Peyer's patch (tissue), 4 donors: ENCODE measurements at regions not wholly inside any gene's neighbourhood (a gene's known extent, or its start where the extent isn't known, plus 50 kb on each side); places are given as distances from the start of the nearest gene placed in this dataset.

ENCODE experiments used
- DNase-seq, 3 donors: peaks; one replicate each; pipeline ENCODE4 v3.0.0-alpha.2; 2017 to 2019
- H3K27ac ChIP-seq, 4 donors: fragments of 200-600 bp; sonication (generic); one replicate each; pipeline ENCODE4 v1.5.1; 2016 to 2019
- H3K27me3 ChIP-seq, 2 donors: fragments of 200-600 bp; sonication (generic); one replicate each; pipeline ENCODE4 v1.5.1; 2019
- H3K36me3 ChIP-seq, 3 donors: fragments of 200-600 bp; sonication (generic); one replicate each; pipeline ENCODE4 v1.5.1; 2016 to 2019
- H3K4me1 ChIP-seq, 4 donors: fragments of 200-600 bp; sonication (generic); one replicate each; pipeline ENCODE4 v1.5.1; 2016 to 2019
- H3K4me3 ChIP-seq, 4 donors: fragments of 200-600 bp; sonication (generic); 1 replicate in 3 of 4; 2 replicates in 1 of 4; pipeline ENCODE4 v1.5.1; 2016 to 2019; ENCODE audit warnings: mild to moderate bottlenecking in 1 of 4
- H3K9me3 ChIP-seq, 4 donors: fragments of 200-600 bp; sonication (generic); one replicate each; pipeline ENCODE4 v1.5.1; 2016 to 2019; ENCODE audit warnings: mild to moderate bottlenecking in 1 of 4
- CTCF ChIP-seq, 6 experiments: fragments of 450-650 bp in 4 of 6; fragments of 200-600 bp in 2 of 6; sonication (generic) in 1 of 6; IDR thresholded peaks; one replicate each; pipeline ENCODE4 v1.5.1; 2017 to 2019; ENCODE audit warnings: antibody characterized with exemption in 6 of 6, mild to moderate bottlenecking in 3 of 6, moderate library complexity in 1 of 6
- POLR2A ChIP-seq, 2 donors: fragments of 450-650 bp; IDR thresholded peaks; one replicate each; pipeline ENCODE4 v1.5.1; 2017; ENCODE audit warnings: antibody characterized with exemption in 2 of 2, mild to moderate bottlenecking in 2 of 2, moderate library complexity in 2 of 2

GRCh38 chr11:28673691-28674432 lies 565.7 kb downstream of the METTL15 start:
- H3K4me3 ChIP-seq = no peak overlapping the region
- TF ChIP-seq CTCF (IDR thresholded peaks at IDR 0.05) (no peak), POLR2A (IDR thresholded peaks at IDR 0.05) (no peak)
- no peaks in the 10 kb centered on the region for H3K4me1 ChIP-seq
- H3K9me3 ChIP-seq = no peaks in the 10 kb centered on the region
- H3K27ac ChIP-seq = no peak overlapping the region
- no peaks in the 10 kb centered on the region for H3K36me3 ChIP-seq
- no peaks in the 10 kb centered on the region for H3K27me3 ChIP-seq
- no peak for DNase-seq

GRCh38 chr11:28671274-28671673 lies 563.1 kb downstream of the METTL15 start:
- Histone ChIP-seq H3K4me1 (no peaks in the 10 kb centered on the region), H3K9me3 (no peaks in the 10 kb centered on the region), H3K4me3 (no peak overlapping the region), H3K27me3 (no peaks in the 10 kb centered on the region), H3K36me3 (no peaks in the 10 kb centered on the region), H3K27ac (no peak overlapping the region)
- no peak for DNase-seq
- TF ChIP-seq CTCF (IDR thresholded peaks at IDR 0.05) (no peak), POLR2A (IDR thresholded peaks at IDR 0.05) (no peak)

- H3K27me3 ChIP-seq = no peaks in the 10 kb centered on the region
- no peaks in the 10 kb centered on the region for H3K9me3 ChIP-seq
- no peak overlapping the region for H3K4me3 ChIP-seq
- no peak for TF ChIP-seq CTCF (IDR thresholded peaks at IDR 0.05)
- TF ChIP-seq POLR2A (IDR thresholded peaks at IDR 0.05) = no peak
- no peak overlapping the region for H3K27ac ChIP-seq
- no peaks in the 10 kb centered on the region for H3K36me3 ChIP-seq
- no peaks in the 10 kb centered on the region for H3K4me1 ChIP-seq
- DNase-seq = no peak
Observed at GRCh38 chr11:28666632-28667031, 558.4 kb downstream of the METTL15 start.

GRCh38 chr11:28659716-28660348 lies 551.6 kb downstream of the METTL15 start:
- Histone ChIP-seq H3K27me3 (no peaks in the 10 kb centered on the region), H3K9me3 (no peaks in the 10 kb centered on the region), H3K27ac (no peak overlapping the region), H3K4me3 (no peak overlapping the region), H3K4me1 (no peaks in the 10 kb centered on the region), H3K36me3 (no peaks in the 10 kb centered on the region)
- TF ChIP-seq POLR2A (IDR thresholded peaks at IDR 0.05) = no peak
- TF ChIP-seq CTCF (IDR thresholded peaks at IDR 0.05) = no peak
- no peak for DNase-seq

- TF ChIP-seq POLR2A (IDR thresholded peaks at IDR 0.05) (no peak), CTCF (IDR thresholded peaks at IDR 0.05) (no peak)
- no peaks in the 10 kb centered on the region for H3K36me3 ChIP-seq
- no peaks in the 10 kb centered on the region for H3K27me3 ChIP-seq
- H3K9me3 ChIP-seq = no peaks in the 10 kb centered on the region
- no peak overlapping the region for H3K4me3 ChIP-seq
- H3K4me1 ChIP-seq = no peaks in the 10 kb centered on the region
- no peak overlapping the region for H3K27ac ChIP-seq
- no peak for DNase-seq
Observed at GRCh38 chr11:28657378-28658030, 549.3 kb downstream of the METTL15 start.
